HG03460 (cell line): ENCODE measurements at regions not wholly inside any gene's neighbourhood (a gene's known extent, or its start where the extent isn't known, plus 50 kb on each side); places are given as distances from the start of the nearest gene placed in this dataset.
"Not testable (repeated sequence)": the region's sequence is repeated elsewhere in the genome, so short reads cannot be mapped to it uniquely, and the experiment has no call there.

Source experiments
- ATAC-seq: cut with Tn5 transposase; IDR thresholded peaks from one replicate; pipeline ENCODE4 v1.9.1; 2021; ENCODE audit not compliant: unreplicated experiment

DNA sequence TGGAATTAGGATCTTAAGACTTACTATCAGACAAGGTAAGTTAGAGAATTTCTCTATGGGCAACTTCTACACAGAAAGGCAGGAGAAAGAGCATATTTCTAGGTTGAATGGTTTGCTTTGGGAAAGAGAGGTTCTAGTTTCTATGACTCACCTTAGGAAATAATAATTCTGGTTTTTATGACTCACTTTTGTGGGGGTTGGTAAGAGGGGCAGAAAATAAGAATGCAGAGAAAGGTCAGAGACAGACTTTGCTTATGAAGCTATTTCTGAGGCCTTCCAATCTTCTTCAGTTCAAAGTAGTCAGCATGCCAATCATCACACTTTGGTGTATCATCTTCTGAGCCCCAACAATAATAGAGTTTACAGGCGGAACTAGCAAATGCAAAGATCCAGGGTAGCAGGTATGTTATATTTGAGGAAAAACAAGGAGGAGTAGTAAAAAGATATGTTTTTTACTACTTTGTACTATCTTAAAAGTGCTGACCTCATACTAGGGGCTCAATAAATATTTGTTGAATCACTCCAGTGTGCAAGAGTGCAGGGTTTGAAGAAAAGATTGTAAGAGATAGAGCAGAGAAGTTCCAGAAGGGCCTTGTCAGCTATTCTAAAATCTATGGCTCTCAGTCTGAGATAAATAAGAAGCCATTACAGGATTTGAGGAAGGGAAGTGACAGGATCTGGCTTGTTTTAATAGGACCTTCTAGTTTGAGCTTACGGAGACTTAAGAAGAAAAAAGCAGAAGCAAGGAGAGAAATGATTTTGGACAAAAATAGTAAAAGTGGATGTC lies 56.7 kb upstream of the LRFN5 start:
- ATAC-seq = no peak

DNA sequence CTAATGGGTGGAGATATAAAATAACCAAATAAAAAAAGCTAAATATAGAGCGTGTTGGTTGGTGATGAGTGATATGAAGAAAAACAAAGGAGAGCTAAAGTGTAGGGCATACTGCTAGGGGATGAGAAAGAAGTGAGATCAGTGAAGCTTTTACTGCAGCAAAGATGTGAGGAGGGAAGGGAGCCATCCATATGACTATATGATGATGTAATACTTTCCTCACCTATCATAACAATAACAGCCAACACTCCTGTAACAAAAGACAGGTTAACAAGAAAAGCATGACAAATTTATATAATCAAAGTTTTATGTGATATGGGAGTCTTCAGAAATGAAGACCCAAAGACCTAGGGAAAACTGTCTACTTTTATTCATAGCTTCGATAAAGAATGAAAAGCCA lies 57.4 kb upstream of the LRFN5 start:
- ATAC-seq = no peak

GRCh38 chr14:41548666-41549065 lies 58.0 kb upstream of the LRFN5 start:
- ATAC-seq = no peak

DNA sequence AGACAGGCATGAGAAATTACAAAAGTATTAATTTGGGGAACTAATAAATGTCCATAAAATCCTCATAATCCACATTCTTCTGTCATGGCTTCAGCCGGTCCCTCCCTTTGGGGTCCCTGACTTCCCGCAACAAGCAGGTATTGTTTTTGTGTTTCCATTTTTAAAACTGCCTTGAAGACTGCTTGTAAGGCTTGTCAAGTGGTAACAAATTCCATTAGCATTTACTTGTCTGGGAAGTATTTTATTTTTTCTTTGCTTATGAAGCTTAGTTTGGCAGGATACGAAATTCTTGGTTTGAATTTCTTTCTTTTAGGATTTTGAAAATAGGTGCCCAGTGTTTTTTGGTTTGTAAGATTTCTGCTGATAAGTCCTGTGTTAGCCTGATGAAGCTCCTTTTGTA lies 65.3 kb upstream of the LRFN5 start:
- no peak for ATAC-seq

DNA sequence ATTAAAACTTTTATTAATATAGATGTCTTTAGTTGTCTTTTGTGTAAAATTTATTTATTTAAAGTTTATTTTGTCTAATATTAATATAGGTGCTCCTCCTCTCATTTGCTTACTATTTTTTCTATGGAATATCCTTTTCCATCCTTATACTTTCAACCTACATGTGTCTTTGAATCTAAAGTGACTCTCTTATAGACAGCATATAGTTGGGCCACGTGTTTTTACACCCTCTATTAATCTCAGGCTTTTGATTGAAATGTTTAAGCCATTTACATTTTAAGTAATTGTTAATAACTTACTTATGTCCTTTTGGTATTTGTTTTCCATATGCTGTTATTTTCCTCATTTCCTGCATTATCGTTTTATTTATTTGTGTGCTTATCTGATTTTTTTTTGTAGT lies 74.4 kb upstream of the LRFN5 start:
- no peak for ATAC-seq

GRCh38 chr14:41521891-41522290 lies 84.8 kb upstream of the LRFN5 start:
- no peak for ATAC-seq

DNA sequence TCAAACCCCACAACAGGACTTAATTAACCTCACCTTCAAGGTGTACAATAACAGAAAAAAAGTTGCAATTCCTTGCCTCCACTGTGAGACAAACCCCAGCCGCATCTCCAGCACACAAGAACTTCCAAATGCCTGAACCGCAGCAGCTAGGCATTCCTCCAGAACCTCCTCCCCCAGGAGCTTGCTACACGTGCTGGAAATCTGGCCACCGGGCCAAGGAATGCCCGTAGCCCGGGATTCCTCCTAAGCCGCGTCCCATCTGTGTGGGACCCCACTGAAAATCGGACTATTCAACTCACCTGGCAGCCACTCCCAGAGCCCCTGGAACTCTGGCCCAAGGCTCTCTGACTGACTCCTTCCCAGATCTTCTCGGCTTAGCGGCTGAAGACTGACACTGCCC lies 88.6 kb upstream of the LRFN5 start:
- not testable (repeated sequence) for ATAC-seq

DNA sequence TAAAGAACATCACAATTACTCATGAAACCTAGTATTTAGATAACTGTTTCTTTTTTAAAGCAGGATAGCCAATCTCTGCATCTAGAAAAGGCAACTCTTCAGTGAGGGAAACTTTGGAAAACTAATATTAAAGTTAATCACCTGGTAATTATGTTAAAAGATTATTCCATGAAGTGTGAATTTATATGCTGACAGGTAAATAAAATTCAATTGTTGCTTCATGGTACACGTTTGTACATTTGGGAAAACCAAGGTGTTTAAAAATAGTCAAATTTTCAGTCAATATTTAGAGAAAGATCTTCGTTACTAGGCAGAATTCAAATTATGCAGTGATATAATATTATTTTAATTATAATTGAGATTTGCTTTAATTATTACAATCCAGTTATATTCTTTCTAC lies 100.1 kb upstream of the LRFN5 start:
- ATAC-seq = no peak

DNA sequence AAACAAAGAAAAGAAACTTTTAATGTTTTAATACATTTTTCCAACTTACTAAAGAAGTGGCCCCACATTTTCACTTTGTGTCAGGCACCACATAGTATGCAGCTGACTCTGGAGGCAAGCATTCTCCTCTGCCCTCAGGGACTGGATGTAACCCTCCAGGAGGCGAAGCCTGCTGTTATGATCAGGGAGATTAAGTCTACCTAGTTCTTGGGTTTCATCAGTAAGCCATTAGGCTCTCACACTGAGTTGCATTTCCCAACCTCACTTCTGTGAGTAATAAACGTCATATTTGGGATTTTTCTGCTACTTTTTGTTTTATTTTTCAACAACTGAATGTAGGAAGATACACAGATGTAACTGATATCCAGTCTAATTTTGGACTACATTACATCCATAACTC lies 101.2 kb upstream of the LRFN5 start:
- ATAC-seq = no peak

GRCh38 chr14:41498959-41499358 lies 107.7 kb upstream of the LRFN5 start:
- no peak for ATAC-seq

DNA sequence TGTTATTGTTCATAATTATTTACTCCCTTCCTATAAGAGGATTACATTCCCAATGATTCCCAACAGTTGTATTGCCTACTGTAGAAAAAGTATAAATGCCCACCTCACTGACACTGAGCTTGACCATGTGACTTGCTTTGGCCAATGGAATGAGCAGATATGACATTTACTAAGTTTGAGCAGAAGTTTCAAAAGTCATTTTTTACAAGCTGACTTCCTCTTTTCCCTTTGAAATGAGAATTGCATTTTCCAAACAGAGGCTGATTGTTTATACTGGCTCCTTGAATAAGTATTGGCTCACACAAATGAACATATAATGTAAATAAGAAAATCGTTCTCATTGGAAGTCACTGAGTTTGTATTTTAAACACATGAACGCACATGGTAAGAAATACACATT lies 116.4 kb upstream of the LRFN5 start:
- no peak for ATAC-seq

DNA sequence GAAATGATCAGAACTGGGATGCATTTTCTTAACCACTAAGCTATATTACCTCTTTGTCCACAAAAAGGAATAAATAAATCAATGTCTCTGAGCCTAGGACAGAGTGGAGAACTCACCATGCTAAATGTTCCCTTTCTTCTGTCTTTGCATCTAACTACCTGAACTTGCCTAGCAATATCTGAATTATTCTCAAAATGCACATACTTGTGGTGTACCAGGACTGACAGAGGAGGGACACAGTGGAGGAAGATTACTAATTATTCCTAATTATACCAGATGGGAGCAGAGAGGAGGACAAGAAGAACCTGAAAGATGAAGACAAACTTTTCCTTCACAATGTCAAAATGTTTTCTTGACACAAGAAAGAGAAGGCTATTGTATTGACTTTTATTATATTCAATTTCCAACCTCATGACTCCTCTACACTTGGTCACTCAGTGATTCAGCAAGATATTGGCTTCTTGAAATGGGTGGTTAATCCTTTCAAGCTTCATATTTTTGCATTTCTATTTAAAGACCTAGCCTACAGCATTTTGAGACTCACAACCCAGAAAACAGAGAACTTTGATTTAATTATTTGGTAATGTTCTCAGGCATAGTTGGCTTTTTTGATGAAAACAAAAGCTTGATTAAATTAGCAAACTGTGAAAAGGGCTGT lies 117.2 kb upstream of the LRFN5 start:
- no peak for ATAC-seq

- ATAC-seq = no peak
Measured at GRCh38 chr14:41488401-41488800, 118.3 kb upstream of the LRFN5 start.

DNA sequence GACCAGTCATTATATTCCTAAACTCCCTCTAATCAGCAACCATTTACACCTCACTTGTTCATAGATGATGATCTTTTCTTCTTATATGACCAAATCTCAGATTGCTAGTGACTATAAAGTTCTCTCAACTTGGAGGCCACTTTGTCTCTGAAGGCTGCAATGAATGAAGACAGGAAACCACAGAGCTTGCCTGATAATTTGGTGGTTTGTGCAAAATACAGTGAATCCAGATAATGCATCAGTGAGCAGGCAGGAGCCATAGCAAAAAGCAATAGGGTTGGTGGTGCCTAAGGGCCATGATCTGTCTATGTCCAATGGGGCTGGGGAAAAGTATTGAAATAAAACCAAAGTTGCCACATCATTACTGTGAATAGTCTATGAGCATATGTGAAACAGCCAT lies 123.8 kb upstream of the LRFN5 start:
- no peak for ATAC-seq

GRCh38 chr14:41476526-41476925 lies 130.2 kb upstream of the LRFN5 start:
- no peak for ATAC-seq

GRCh38 chr14:41461380-41461779 lies 145.3 kb upstream of the LRFN5 start:
- ATAC-seq = no peak

- no peak for ATAC-seq
Measured at GRCh38 chr14:41457393-41457792, 149.3 kb upstream of the LRFN5 start.

DNA sequence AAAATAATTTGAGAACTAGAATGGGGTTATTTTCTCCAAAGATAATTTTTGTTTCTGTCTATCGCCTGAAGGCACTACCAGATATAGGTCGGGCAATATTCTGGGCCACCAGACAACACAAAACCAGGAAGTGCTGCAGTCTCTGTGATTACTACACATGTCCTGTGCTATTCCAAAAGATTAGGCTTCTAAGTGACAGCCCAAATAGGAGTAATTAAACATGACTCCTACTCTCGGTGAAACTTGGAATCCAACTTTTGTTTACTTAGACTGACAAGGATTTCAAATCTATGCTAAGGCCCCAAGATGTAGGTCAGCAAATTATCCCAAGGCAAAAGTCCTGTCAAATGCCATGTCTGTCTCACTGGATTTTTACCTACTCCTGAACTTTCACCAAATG lies 157.6 kb upstream of the LRFN5 start:
- ATAC-seq = no peak

- ATAC-seq = no peak
Measured at GRCh38 chr14:41446008-41446407, 160.7 kb upstream of the LRFN5 start.

DNA sequence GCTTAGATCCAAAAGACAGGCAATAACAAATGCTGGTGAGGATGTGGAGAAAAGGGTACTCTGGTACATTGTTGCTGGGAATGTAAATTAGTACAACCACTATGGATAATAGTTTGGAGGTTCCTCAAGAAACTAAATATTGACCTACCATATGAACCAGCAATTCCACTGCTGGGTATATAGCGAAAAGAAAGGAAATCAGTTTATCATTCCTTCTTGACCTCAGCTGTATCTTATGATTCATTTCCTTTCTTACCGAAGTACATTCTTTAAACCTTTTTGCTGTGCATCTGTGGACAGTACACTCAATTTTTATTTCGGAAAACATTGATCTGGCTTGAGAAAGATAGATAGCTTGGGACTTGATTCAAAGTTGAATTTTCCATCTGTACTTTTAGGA lies 183.2 kb upstream of the LRFN5 start:
- ATAC-seq = no peak

- ATAC-seq = not testable (repeated sequence)
Measured at GRCh38 chr14:41421308-41421707, 185.4 kb upstream of the LRFN5 start.

GRCh38 chr14:41419709-41420108 lies 187.0 kb upstream of the LRFN5 start:
- ATAC-seq = no peak

DNA sequence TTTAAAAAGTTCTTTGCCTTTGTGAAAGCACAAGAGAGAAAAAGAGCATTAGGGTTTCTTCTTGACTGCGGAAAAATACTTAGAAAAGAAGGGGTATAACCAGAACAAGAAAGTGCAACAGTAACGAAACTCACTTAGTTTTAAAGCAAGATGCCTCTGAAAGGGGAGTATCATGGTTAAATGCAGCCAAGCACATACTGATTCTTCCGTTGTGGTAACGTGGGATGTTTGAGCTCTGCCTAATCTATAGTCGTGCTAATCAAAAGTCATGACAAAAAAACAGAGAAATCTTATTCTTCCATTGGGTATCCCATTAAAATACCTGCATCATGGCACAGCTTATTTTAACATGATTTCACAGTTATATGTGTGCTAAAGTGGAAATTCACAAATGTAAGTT lies 187.8 kb upstream of the LRFN5 start:
- no peak for ATAC-seq
